ENCODE measurements at regions not wholly inside any gene's neighbourhood (a gene's known extent, or its start where the extent isn't known, plus 50 kb on each side); places are given as distances from the start of the nearest gene placed in this dataset.

DNA sequence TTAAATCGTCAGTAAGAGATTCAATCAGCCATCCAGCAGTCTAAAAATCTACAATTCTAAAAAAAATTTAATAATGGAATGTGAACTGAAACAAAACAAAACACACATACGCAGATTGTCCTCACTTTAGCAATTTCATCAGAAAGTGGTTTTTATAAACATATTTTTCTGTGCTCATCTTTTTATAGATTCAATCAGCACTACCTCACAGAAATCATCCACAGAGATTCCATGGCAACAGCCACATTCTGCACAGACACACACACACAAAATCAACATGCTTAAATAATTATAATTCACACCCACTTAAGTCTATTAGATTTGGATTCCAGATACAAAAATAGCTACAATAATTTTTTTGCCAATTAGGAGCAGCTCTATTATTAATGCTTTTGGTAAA lies 149.0 kb upstream of the KCNIP4 start:
- DNase-seq, result no peak

DNA sequence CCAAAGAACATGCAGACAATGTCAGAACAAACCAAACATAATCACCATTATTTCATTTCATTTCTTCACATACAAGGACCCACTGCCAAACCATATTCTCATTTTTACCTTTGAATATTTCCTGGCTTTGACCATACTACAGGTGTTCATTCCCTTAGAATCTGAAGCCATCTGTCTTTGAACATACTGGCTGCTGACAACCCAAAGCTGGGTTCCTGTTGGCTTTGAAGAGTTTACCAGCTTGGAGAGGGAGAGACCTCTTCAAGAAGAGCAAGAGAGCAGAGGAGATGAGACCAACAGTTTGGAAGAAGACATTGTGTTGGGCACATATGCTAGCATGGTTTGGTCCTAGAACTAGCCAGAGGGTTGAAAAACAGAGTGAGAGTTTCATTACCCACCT lies 145.6 kb upstream of the KCNIP4 start:
- DNase-seq, result no peak

DNA sequence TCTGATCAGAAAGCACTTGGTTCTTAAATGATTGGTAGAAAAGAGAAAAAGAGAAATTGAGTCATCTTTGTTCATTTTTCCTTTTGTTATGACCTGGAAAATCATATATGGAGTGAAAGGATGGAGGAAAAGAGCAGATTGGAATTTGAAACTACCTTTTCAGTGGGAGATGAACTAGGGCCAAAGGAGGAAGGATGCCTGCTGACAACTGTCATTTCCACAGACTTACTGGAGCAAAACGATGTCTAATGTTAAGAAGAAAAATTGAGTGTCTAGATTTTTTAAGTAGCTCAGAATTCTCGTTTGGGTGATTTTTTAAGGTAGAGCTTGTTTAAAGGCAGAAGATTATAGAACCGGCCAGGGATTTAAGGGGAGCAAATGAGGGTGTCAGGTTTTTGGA lies 144.6 kb upstream of the KCNIP4 start:
- no peak for DNase-seq

DNA sequence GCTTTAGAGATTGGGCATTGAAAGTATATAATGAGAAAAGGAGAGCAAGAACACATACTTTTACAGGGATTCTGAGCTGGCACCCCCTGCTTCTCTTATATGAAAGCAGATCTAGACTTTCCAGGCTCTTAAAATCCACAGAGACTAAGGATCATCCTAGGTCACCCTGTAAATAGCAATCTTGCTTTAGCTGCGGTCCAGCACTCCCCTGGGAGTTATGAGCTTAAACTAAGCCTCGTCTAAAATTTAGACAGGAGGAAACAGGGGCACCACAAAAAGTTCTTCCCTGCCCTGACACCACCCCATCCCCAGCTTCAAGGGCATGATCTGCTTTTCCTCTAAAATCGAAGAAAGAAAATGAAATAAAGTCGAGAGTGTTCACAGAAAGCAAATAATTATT lies 143.3 kb upstream of the KCNIP4 start:
- DNase-seq, result no peak

DNA sequence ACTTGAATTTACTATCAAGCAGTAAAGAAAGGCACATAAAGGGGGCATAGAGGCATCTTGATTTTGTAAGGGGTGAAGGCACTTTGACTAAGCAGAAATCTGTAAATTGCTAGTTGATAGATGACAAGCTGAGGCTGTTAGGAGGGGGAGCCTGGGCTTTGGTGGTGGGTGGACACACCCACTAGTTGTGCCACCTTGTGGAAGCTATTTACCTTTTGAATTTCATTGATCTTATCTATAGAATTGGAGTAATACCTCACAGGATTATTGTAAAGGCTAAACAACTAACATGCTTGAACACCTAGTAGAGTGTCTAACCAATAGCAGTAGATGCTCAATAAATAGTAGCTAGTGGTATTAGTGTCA lies 142.8 kb upstream of the KCNIP4 start:
- no peak for DNase-seq

DNA sequence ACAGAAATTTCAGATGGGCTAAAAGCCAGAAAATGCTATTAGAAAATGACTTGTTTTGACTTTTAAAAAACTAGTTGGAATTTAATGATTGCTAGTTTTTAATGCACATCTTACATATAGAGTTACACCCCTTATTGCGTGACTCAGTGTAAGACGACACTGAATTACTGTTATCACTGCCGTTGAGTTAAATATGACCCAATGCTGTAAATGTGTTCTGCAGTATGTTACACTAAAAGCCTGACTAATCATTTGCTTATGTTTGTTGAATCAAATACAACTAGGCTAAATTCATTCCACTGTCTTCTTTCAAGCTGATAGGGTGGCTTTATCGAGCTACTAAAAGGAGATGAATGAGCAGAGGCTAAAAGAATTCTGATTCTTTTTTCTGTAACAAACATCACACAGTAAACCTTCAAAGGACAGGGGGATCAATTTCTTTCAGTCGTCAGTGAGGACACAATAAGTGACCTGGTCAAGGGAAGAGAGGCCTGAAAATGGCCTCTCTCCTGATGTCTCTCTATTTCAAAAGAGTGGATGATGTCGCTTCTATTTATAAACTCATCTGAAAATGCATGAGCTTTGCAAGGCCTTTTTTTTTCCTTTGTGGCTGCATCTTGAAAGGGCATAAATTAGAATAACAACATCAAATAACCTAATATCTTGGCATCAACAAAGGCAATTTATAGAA lies 142.2 kb upstream of the KCNIP4 start:
- no peak for DNase-seq

DNA sequence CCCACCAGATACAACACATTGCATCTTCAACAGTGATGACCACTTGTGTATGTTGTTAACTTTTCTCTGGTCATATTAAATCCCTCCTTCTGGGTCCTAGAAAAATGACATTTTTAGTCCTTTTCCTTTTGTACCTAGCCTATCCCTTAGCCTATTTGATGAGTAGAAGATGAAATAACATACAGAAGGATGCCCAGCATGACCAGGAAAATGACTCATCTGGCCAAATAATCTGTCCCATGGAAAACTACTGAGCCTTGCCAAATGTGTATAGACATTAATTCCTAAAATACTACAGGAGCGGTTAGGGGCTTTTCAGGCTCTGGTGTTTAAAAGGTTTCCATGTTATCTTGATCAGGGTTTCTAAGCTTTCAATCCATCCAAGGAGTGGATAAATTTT lies 129.0 kb upstream of the KCNIP4 start:
- no peak for DNase-seq

DNA sequence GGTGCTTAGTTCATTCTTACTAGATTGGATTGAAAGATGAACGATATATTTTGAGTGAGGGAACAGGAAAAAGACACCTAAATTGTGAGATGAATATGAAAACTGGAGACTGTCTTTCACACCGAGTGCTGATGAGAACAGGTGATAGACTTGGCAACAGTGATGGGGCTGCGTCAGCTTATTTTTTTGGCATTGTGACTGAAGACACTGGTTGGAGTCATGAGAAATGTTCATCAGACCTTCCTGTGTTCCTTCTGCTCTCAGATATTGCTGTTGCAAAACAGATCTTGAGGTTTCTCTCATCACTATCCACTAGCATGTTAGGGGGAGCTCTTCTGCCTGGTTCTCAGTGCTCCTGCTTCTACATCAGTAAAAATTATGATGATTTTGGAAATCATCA lies 124.2 kb upstream of the KCNIP4 start:
- no peak for DNase-seq

DNA sequence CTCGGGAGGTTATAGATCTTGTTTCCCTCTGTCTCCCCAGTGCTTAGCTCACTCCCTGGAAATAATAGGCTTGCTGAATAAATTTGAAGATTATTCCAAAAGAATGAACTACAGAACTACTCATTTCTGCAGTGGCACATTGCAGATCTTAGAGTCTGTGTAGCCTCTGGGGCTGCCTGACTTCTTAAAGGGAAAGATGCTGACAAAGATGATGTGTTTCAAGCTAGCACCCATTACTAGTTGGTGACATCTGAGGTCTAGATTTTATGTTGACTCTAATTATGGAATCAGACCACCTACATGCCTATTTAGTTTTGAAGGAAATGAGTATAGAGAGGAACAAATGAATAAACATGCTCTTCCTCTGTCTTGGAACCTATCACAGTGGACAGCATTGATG lies 123.7 kb upstream of the KCNIP4 start:
- no peak for DNase-seq

DNA sequence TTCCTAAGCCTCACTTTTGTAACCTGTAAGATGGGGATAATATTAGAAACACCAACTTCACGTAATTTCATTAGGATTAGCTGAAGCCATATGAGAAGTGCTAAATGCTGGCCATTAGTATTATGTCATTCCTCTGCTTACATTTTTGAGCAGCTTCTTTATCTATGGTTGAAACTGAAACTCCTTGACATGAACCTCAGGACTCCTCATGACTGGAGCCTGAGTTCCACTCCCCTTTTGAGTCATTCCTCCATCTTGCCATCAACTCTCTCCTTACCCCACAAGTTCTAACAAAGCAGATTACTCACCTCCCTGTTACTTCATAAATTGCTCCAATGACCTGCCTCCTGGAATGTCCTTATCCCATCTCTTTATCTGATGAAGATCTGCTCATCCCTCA lies 123.2 kb upstream of the KCNIP4 start:
- DNase-seq, result no peak

DNA sequence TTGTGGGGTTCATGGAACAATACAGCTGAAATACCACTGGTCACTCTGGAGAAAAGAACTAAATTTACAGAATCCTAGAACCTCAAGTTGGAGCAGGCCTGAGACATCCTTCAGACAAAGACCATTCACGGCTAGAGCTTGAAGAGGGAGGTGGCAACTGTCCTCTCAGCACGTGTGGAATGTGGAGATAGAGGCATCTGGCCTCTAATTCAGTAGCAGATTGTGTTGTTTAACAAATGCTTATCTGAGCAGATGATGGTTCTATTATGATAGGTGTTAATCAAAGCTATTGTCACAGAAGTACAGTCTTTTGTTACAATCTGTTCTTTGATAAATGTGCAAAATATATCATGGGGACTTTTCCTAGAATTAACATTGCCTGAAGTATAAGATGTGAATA lies 121.7 kb upstream of the KCNIP4 start:
- DNase-seq, result no peak

DNA sequence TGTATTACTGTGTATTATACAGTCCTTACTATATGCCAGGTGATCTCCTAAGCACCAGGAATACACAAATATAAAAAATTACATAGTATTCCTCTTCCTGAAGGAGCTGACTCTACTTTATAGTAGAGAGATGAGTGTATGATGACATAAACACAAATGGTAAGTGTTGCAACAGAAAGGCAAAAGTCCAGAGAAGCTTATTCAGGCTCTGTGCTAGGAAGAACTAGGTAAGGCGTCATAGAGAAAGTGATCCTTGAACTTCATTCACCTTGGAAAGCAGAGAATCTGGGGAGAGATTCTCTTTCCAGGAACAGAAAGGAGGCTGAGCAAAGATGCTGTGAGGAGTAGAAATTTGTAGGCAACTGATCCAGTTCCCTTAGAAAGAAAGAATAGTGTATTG lies 115.0 kb upstream of the KCNIP4 start:
- no peak for DNase-seq

DNA sequence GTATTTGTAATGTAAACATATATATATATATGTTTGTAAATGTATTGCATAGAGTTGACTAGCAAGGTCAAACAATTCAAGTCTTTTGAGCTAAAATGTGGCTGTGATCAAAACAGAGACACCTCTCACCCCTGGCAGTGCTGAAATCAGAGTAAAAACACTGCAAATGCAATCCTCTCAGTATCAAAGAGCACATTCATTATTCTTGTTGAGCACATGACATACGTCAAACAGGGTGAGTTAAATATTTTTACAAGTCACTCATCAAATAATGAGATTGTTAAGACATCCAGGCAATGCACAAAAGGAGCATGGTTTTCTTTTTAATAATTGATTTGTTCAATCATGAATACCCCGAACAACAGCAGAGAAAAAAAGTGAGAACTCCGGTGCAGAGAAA lies 114.1 kb upstream of the KCNIP4 start:
- DNase-seq, result no peak

DNA sequence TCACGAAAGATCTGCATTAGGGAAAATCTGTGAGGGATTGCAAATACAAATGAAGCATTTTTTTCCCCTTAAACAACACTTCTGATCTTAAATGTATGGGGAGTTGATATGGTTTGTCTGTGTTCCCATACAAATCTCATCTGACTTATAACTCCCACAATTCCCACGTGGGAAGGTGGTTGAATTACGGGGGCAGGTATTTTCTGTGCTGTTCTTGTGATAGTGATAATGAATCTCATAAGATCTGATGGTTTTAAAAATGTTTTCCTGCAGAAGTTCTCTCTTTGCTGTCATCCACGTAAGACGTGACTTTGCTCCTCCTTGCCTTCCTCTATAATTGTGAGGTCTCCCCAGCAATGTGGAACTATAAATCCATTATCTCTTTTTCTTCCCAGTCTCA lies 107.4 kb upstream of the KCNIP4 start:
- DNase-seq, result no peak

DNA sequence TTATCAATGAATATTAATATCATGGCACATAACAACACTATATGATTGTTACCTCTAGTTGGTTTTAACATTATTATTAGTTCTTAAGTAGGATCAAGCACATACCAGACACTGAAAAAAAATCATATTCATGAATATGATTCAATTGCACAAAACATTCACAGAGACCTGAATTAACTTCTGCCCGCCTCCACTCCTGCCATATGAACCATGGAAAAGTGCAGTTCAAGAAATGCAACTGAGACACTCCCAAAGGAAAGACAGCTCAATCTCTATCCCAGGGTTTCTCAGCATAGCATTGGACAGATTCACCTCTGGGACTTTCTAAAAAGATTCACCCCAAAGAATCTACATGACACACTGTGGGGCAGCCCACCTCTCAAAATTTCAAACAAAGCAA lies 103.5 kb upstream of the KCNIP4 start:
- no peak for DNase-seq

DNA sequence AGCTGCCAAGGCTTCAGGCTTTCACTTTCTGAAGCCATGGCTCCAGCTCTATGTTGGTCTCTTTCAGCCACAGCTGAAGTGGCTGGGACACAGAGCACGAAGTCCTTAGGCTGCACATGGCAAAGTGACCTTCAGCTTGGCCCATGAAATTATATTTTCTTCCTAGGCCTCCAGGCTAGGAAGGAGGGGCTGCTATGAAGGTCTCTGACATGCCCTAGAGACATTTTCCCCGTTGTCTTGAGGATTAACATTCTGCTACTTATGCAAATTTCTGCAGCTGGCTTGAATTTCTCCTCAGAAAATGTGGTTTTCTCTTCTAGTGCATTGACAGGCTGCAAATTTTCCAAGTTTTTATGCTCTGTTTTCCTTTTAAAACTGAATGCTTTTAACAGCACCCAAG lies 99.8 kb upstream of the KCNIP4 start:
- no peak for DNase-seq

DNA sequence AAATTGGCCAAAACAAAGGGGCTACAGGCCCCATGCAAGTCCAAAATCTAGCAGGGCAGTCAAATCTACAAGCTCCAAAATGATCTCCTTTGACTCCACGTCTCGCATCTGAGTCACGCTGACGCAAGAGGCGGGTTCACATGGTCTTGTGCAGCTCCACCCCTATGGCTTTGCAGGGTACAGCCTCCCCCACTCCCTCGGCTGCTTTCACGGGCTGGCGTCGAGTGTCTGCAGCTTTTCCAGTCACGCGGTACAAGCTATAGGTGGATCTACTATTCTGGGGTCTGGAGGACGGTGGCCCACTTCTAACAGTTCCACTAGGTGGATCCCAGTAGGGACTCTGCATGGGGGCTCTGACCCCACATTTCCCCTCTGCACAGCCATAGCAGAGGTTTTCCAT lies 99.2 kb upstream of the KCNIP4 start:
- DNase-seq, result no peak

DNA sequence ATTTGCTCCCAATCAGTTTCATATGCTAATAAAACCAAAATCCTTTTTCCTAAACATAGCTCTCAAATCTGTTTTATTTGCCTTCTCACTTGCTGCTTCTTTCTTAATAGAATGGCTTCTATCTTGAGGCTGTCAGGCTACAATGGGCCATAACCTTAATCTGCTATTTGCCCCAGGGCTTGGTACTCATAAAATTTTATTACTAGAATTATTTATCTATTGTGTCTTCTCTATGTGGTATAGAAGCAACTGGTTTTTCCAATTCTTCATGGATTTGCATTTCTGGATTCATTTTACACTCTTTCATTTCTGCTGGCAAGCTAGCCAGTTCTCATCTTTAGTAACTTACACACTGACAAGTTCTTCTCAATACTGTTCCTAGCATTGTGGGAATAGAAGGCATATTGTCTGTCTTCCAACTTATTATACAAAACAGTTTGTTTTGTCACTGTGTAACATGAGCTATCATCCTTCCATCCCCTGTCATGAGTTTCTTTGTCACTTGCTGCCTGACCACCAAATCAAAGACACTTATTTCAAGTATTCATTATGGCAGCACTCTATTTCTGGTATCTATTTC lies 96.6 kb upstream of the KCNIP4 start:
- DNase-seq, result no peak

DNA sequence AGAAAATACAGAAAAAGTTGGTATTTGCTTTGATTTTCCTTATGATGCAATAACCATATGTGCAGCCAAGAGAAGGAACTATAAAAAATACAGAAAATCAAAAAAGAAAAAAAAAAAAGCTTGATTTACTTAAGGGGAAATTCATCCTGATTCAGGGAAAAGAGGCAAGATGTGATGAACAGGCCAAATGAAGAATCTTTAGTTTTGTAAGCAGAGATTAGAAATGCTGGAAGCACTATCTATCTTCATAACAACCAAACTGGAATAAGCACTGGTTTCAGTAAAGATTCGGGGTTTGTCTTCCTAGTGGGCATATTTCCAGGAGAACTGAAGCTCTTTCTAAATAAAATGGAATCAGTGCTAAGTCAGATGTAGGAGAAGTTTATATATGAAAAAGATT lies 82.9 kb upstream of the KCNIP4 start:
- no peak for DNase-seq

DNA sequence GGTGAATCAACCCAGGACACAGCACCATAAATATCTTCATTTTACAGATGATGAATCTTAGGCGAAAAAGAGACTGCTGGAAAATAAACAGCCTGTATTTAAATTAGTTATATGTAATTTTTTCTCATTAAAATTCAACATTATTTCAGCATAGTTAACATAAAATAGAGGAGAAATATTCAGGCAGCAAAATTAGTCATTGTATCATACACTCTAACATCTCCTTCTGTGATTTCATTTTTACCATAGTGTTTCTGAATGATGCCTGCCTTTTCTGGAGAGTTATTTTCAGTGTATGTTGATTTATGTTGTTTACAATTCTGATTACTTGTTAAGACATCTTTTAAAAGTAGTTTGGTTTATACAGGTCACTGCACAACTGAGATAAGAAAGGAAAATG lies 82.3 kb upstream of the KCNIP4 start:
- DNase-seq, result no peak

DNA sequence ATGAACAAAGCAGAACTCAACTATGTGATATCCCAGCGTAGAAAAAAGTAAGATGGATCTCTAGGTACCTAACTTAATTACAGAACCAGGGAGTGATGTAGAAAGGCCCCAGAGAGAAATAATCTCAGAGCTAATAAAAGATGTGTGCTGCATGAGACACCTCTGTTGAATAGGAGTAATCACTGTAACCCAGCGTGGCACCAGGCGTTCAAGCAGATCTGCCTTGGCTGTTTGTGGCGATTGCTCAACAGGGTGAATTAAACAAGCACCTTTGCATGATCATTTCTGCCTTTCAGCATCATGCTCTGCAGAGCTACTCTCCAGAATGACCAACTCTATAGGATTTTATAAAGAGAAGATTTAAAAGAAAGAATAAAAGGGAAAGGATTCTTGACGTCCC lies 81.7 kb upstream of the KCNIP4 start:
- DNase-seq, result peak; percentile 32

DNA sequence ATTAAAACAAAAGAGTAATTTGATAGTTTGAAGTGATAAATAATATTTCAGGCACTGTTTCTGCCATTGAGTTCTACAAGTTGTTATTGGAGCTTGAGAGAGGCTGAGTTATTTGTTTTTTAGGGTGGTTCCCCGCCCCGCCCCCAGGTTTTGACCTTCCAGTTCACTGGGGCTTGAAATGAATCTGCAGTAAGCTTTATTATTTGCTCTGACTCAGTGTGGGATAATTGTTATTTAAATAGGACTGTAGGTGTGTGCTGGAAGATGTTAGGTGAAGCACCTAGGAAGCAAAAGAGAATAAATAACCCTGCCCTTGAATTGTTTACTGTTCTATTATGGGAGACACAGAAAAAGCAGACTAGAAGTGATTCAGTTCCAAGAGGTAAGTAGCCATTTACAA lies 81.2 kb upstream of the KCNIP4 start:
- DNase-seq, result peak; percentile 81

DNA sequence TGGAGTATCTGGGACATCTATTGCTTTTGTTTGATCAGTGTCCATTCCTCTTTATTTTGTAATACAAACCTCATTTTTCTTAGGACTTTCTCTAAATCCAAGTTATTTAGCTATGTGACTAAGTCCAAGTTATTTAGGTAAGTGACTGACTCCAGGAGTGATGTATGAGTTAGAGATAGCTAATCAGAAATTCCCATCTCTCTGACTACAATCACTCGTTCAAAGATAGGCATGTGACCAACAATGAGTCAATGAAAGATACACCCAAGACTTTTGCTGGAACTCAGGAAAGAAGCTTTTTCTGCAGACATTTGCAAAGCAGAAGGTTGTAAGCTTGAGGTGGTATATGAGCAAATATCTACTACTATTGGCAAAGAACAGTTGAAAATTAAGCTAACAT lies 72.5 kb upstream of the KCNIP4 start:
- no peak for DNase-seq

DNA sequence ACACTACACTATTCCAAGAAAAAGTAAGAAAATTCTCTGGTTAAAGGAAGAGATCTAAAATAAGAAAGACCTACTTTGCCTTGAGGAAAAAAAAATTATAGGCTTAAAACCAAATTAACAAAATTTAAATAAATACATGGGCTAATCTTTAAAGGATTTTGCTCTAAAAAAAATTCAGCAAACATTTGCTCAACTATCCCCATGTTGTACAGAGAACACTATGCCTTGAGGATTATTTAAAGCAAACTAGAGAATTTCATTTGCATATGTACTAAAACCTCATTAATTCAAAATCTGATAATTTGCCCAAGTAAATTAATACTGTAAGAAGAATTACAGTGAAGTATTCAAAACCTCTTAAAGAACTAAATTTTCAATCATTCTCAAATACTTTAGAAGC lies 71.6 kb upstream of the KCNIP4 start:
- no peak for DNase-seq

DNA sequence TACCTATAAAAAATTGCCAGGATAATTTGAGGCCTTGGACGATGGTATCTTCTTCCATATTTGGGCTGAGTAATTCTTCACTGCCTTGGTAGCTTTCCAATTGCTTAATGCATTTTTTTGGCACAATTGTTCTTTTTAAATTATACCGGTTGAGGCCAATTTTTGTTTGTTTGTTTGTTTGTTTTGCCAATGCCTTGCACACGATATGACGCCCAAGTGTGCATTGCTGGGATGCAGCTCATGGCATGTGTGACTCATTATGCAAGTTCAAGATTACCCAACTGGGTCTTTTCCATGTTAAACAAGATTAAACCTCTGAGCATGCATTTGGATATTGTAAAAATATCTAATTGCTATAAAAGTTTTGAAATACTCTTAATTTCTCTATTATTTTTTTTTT lies 71.1 kb upstream of the KCNIP4 start:
- no peak for DNase-seq
